ENCODE measurements at regions not wholly inside any gene's neighbourhood (a gene's known extent, or its start where the extent isn't known, plus 50 kb on each side); places are given as distances from the start of the nearest gene placed in this dataset.

DNA sequence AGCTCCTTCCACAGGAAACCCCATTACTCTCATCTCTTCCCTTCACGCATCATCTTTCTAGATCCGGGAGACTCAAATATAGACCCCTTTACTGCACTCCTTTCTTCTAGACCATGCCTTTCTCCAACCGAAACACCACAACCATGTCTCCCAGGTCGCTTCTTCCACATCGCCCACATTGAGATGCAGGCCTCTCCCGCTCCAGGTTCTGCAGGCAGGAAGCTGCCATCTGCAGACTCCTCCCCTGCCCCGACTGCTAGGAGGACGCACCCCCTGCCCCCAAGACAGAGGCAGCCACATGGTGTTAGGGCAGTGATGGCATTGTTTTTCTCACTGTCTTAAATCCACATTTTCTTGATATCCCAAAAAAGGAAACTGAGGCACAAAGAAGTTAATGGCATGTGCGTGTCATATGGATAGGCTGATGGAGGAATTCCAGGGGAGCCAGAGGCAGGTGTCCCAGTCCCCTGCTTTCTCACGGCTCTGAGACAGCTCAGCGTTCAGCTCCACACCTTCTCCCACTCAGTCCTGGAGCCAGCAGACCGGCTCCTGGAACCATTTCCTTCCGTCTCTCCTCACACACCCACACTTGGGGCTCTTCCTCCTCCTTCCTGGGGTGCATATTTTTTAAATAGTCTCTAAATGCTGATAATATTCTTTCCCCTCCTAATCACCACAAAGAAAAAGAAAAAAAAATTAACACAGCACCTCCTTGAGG lies 438.4 kb downstream of the EIPR1 start:
- Mint-ChIP-seq H3K27me3 (peaks cover 5% of the 10 kb centered on the region), H3K27ac (no peak overlapping the region), H3K4me3 (no peak overlapping the region), H3K4me1 (no peaks in the 10 kb centered on the region), H3K36me3 (ENCODE audit: low read depth) (no peaks in the 10 kb centered on the region)
- H3K9me3 ChIP-seq (ENCODE audit: control insufficient read depth, low read length, poor library complexity, severe bottlenecking) = no peaks in the 10 kb centered on the region
- DNase-seq (no peak), ATAC-seq (no peak)

DNA sequence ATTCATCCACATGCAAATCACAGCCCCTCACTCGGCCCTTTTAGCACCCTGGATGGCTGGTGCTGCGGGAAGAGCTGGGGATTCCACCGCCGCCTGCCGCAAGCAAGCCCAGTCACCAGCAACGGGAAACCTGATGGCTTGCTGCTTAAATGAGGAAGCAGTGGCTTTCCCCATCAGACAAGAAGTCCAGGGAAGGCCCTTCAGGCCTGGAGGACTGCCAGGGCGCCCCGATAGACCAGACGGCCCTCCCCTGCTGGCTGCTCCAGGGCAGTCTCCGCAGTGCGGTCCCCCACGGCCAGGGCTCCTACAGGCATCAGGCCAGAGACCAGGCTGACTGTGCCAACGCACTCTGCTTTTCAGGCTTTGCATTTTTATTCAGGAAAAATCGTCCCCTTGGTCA lies 439.1 kb downstream of the EIPR1 start:
- Mint-ChIP-seq H3K36me3 (ENCODE audit: low read depth) (no peaks in the 10 kb centered on the region), H3K4me1 (no peaks in the 10 kb centered on the region), H3K4me3 (no peak overlapping the region), H3K27ac (no peak overlapping the region), H3K27me3 (peaks cover 5% of the 10 kb centered on the region)
- DNase-seq (no peak), ATAC-seq (no peak)
- no peaks in the 10 kb centered on the region for H3K9me3 ChIP-seq (ENCODE audit: control insufficient read depth, low read length, poor library complexity, severe bottlenecking)

DNA sequence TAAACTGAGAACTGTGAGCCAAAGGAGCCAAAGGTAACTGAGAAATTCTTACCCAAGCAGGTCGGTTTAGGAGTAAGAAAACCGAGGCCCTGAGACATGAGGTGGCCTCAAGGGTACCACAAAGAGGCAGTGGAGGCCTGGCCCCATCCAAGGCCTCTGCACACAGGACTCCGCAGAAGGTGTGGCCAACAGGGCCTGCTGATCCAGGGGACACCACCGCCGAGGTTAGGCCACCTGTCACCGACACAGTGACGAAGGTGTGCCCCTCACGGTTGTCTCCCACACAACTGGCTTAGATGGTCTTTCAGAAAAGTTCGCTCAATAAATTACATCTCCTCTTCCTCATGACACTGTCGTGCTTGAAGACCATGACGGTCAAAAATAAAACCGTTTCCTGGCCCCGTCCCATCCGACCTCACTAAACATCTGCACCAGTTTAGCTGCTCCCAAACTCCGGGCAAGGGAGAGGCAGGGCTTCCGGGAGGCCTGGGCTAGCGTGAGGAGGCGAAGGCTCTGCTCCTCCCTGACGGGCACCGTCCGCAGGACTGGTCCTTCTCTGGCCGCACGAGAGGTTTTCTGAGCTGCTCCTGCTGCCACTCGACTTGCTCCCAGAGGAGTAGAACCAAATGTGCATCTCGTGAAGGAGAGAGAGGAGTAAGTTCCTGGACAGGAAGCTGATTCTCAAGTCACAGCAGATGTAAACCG lies 442.0 kb downstream of the EIPR1 start:
- Mint-ChIP-seq H3K36me3 (ENCODE audit: low read depth) (no peaks in the 10 kb centered on the region), H3K4me3 (no peak overlapping the region), H3K27ac (no peak overlapping the region), H3K4me1 (no peaks in the 10 kb centered on the region), H3K27me3 (peaks cover 5% of the 10 kb centered on the region)
- no peaks in the 10 kb centered on the region for H3K9me3 ChIP-seq (ENCODE audit: control insufficient read depth, low read length, poor library complexity, severe bottlenecking)
- ATAC-seq (no peak), DNase-seq (no peak)

DNA sequence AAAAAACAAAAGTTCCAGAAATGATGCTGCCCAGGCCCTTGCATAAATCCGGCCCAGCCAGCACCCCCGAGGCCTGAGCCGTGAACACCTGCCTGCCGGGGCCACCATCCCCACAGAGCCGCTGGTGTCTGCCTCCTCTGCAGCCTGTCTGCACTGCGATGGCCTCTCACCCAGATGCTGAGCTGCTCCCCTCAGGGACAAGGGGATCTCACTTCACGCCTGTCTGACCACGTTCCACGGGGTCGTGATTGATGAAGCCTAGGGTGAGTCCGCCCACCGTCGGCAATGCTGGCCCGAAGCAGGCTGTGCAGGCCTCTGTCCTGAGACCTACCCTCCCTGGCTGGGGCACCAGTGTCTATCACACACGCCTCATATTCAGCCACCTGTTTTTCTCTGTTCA lies 444.2 kb downstream of the EIPR1 start:
- Mint-ChIP-seq H3K27ac (no peak overlapping the region), H3K36me3 (ENCODE audit: low read depth) (no peaks in the 10 kb centered on the region), H3K4me1 (no peaks in the 10 kb centered on the region), H3K4me3 (no peak overlapping the region), H3K27me3 (peaks cover 5% of the 10 kb centered on the region)
- DNase-seq (no peak), ATAC-seq (no peak)
- no peaks in the 10 kb centered on the region for H3K9me3 ChIP-seq (ENCODE audit: control insufficient read depth, low read length, poor library complexity, severe bottlenecking)

DNA sequence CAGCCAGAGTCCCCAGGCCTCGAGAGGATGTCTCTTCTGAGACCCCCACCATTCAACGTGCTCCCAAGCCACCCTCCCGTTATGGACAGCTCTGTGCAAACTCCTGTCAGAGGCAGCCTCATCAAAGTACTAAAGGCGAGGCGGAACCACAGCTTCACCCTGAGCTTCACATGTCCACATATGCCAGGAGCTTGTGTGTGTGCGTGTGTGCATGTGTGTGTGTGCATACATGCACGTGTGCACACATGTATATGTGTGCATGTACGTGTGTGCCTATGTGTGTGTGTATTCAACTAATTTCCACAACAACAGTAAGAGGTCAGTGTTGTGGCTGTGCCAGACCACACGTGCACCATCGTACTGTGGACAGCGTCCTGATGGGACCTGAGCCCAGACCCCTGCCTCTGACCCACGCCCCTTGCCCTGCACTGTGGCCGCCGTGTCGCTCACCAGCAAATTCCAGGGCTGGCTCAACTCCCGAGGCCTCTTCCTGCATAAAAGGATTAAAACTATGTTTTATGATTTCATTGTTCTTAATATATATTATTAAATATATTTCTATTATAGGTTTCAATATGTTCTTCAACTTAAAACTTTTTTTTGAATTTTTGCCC lies 444.8 kb downstream of the EIPR1 start:
- H3K27me3 Mint-ChIP-seq = peaks cover 5% of the 10 kb centered on the region
- no peak for ATAC-seq
- H3K9me3 ChIP-seq (ENCODE audit: control insufficient read depth, low read length, poor library complexity, severe bottlenecking) = no peaks in the 10 kb centered on the region
- H3K27ac Mint-ChIP-seq = no peak overlapping the region
- H3K36me3 Mint-ChIP-seq (ENCODE audit: low read depth) = no peaks in the 10 kb centered on the region
- H3K4me3 Mint-ChIP-seq = no peak overlapping the region
- no peak for DNase-seq
- H3K4me1 Mint-ChIP-seq = no peaks in the 10 kb centered on the region

DNA sequence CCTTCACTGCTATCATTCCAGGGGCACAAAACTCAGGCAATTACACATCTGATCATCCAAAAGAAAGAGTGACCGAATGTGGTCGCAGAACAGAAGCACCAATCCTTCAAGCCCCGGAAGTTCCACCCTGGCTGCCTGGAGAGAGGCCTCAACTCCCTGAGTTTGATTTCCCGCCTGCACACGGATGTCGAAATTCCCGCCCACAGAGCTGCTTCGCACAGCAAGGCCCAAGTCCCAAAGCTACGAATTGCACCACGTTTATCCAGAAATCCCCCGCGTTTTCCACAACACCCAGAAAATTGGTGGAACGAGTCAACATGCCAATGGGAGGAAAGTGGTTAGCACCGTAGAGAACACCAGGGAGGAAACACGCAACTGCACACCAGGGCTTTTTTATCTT lies 445.4 kb downstream of the EIPR1 start:
- no peak overlapping the region for H3K27ac Mint-ChIP-seq
- H3K4me3 Mint-ChIP-seq = no peak overlapping the region
- peaks cover 5% of the 10 kb centered on the region for H3K27me3 Mint-ChIP-seq
- no peaks in the 10 kb centered on the region for H3K9me3 ChIP-seq (ENCODE audit: control insufficient read depth, low read length, poor library complexity, severe bottlenecking)
- H3K4me1 Mint-ChIP-seq = no peaks in the 10 kb centered on the region
- H3K36me3 Mint-ChIP-seq (ENCODE audit: low read depth) = no peaks in the 10 kb centered on the region
- ATAC-seq = no peak
- no peak for DNase-seq

DNA sequence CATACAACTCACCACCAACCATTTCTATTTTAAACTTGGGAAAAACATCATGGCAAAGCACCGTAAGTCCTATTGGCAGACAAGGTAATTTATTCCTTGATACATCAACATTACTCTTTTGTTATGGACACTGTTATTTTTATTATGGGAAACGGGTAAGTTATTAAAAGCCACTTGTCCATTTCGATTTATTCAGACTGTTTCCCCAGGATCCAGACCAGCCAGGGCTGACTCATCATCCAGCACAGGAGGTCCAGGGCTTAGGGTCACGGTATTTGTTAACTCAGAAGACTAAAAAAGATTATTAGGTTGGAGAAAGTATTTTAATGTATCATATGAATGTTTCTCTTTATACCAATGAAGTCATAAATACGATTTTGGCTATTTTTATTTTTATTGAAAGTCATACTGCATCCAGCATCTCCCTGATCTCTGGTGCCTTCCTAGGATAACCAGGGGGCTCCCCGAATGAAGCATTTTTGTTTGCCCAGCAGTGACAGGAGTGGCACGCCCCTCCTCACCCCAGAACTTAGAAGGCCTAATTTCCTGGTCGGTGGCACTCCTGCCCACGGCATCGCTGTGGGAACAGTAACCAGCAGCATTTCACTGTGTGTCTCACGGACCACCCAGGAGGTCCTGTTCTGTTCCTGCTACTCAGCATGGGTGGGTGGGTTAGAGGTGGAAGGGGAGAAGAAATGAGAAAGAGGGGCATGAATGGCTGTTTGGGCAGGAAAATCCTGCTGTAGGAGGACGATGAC lies 446.1 kb downstream of the EIPR1 start:
- Mint-ChIP-seq H3K27ac (no peak overlapping the region), H3K4me3 (no peak overlapping the region), H3K4me1 (no peaks in the 10 kb centered on the region), H3K27me3 (peaks cover 5% of the 10 kb centered on the region), H3K36me3 (ENCODE audit: low read depth) (no peaks in the 10 kb centered on the region)
- no peaks in the 10 kb centered on the region for H3K9me3 ChIP-seq (ENCODE audit: control insufficient read depth, low read length, poor library complexity, severe bottlenecking)
- no peak for ATAC-seq
- no peak for DNase-seq

DNA sequence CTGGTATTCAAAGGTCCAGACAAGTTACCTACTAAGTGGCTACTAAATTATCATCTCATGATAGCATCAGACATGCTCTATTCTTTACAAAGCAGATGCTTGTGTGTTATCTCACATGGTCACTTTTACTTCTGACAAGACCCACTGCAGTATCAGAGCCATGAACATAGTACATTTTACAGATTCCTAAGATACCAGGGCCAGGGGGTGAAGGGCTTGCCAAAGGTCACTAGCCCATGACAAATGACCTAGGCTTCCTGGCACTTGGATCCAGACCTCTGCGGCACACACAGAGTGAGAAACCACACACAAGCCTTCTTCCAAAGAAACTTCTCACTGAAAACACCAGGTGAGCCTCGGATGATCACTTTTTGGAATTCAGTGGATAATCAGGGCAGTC lies 446.8 kb downstream of the EIPR1 start:
- Mint-ChIP-seq H3K27ac (no peak overlapping the region), H3K4me3 (no peak overlapping the region), H3K27me3 (peaks cover 5% of the 10 kb centered on the region), H3K4me1 (no peaks in the 10 kb centered on the region), H3K36me3 (ENCODE audit: low read depth) (no peaks in the 10 kb centered on the region)
- no peak for ATAC-seq
- no peak for DNase-seq
- H3K9me3 ChIP-seq (ENCODE audit: control insufficient read depth, low read length, poor library complexity, severe bottlenecking) = no peaks in the 10 kb centered on the region

DNA sequence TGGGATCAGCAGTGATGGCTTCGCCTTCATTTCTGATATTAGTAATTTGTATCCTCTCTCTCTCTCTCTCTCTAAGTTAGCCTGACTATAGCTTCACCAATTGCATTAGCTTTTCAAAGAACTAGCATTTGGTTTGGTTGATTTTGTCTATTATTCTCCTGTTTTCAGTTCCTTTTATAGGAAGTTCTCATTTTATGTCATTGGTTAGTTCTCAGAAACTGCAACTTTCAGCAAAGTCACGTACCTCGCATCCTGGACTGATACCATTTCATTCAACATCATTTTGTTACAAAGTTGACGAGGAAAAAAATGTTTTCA lies 450.8 kb downstream of the EIPR1 start:
- Mint-ChIP-seq H3K36me3 (ENCODE audit: low read depth) (no peaks in the 10 kb centered on the region), H3K4me1 (no peaks in the 10 kb centered on the region), H3K4me3 (no peak overlapping the region), H3K27me3 (no peaks in the 10 kb centered on the region), H3K27ac (no peak overlapping the region)
- DNase-seq = no peak
- ATAC-seq = no peak
- no peaks in the 10 kb centered on the region for H3K9me3 ChIP-seq (ENCODE audit: control insufficient read depth, low read length, poor library complexity, severe bottlenecking)

DNA sequence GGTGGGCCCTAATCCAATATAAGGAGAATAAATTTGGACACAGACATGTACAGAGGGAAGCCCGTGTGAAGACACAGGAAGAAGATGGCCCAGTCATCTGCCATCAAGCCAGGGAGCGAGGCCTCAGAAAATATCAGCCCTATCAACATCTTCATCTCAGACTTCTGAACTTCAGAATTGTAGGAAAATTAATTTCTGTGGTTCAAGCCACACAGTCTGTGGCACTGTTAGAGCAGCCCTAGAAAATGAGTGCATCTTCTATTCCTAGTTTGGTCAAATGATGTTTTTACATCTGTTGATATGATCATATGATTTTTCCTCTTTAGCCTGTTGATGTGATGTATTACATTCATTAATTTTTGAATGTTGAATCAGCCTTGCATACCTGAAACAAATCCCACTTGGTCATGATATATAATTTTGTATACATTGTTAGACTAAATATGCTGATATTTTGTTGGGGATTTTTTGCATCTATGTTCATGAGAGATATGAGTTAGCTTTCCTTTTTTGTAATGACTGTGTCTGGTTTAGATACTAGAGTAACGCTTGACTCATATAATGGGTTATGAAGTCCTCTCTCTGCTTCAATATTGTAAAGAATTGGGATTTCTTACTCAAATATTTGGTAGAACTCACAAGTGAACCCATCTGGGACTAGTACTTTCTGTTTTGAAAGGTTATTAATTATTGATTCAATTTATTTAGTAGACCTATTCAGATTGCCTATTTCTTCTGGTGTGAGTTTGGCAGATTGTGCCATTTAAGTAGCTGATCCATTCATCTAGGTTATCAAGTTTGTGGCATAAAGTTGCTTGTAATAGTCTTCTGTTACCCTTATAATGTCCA lies 451.4 kb downstream of the EIPR1 start:
- DNase-seq (no peak), ATAC-seq (no peak)
- H3K27me3 Mint-ChIP-seq = no peaks in the 10 kb centered on the region
- H3K9me3 ChIP-seq (ENCODE audit: control insufficient read depth, low read length, poor library complexity, severe bottlenecking) = no peaks in the 10 kb centered on the region
- no peak overlapping the region for H3K4me3 Mint-ChIP-seq
- H3K27ac Mint-ChIP-seq = no peak overlapping the region
- no peaks in the 10 kb centered on the region for H3K4me1 Mint-ChIP-seq
- no peaks in the 10 kb centered on the region for H3K36me3 Mint-ChIP-seq (ENCODE audit: low read depth)

DNA sequence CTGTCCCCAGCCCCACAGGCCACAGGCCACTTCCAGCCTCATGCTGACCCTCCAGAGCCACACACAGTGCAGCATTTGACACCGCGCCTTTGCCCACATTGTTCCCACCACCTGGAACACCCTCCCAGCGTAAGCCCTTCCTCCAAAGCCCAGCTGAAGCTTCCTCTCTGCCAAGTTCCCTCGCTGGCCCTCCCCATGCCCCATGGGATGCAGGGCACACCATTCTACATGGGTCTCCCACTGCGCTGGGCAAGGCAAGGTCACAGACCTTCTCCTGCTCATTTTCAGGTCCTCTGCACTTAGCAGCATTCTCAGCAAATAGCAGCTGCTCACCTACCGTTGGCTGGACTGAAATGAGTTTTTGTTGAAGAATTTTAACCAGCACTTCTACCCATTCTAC lies 455.5 kb downstream of the EIPR1 start:
- H3K4me3 Mint-ChIP-seq = no peak overlapping the region
- no peak for DNase-seq
- no peak for ATAC-seq
- H3K4me1 Mint-ChIP-seq = no peaks in the 10 kb centered on the region
- no peak overlapping the region for H3K27ac Mint-ChIP-seq
- no peaks in the 10 kb centered on the region for H3K36me3 Mint-ChIP-seq (ENCODE audit: low read depth)
- no peaks in the 10 kb centered on the region for H3K27me3 Mint-ChIP-seq
- H3K9me3 ChIP-seq (ENCODE audit: control insufficient read depth, low read length, poor library complexity, severe bottlenecking) = no peaks in the 10 kb centered on the region

DNA sequence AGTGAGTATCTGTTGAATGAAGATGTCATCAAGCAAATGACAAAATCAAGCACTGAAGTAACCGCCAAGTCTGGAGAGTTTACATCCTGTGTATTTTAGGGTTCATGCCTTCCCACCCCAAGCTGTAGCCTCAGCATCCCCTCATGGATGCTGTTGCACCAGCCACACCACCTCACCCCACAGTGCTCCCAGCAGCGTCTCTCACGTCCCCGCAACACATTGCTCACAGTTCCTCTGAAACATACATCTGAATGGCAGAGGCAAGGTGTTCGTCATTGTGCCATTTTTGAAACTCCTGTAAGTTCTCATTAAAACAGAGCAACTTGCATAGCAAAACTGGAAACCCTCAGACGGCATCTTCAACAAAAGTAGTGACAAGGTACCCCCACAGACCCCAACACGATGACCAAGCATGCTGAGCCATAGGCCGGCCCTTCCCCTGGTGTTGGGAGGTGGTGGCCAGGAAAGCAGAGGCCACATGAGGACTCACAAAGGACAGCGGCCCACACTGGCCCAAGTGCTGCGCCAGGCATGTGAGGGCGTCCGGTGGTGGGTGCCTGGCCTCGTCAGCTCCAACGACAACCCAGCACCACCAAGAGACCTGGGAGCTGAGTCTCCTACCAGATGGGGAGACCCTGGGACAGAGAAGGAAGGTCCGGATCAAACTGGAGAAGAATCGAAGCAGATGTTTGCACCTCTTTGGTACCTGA lies 456.5 kb downstream of the EIPR1 start:
- Mint-ChIP-seq H3K4me1 (no peaks in the 10 kb centered on the region), H3K4me3 (no peak overlapping the region), H3K36me3 (ENCODE audit: low read depth) (no peaks in the 10 kb centered on the region), H3K27me3 (no peaks in the 10 kb centered on the region), H3K27ac (no peak overlapping the region)
- H3K9me3 ChIP-seq (ENCODE audit: control insufficient read depth, low read length, poor library complexity, severe bottlenecking) = no peaks in the 10 kb centered on the region
- ATAC-seq = no peak
- no peak for DNase-seq

Data from T-helper 17 cell (primary cell).